Brain pericyte (primary cell): ENCODE measurements at regions not wholly inside any gene's neighbourhood (a gene's known extent, or its start where the extent isn't known, plus 50 kb on each side); places are given as distances from the start of the nearest gene placed in this dataset.

Experiments
- DNase-seq: peaks from one replicate; pipeline ENCODE4 v3.0.0-alpha.2; 2012; ENCODE audit warnings: low read depth, low spot score

GRCh38 chr3:17949101-17949500 is 206.7 kb upstream of the TBC1D5 start:
- DNase-seq: no peak

- no peak for DNase-seq
These were observed 205.4 kb upstream of the TBC1D5 start for GRCh38 chr3:17947833-17948232.

GRCh38 chr3:17946619-17947018 is 204.2 kb upstream of the TBC1D5 start:
- DNase-seq: no peak

GRCh38 chr3:17945799-17946399 is 203.5 kb upstream of the TBC1D5 start:
- DNase-seq: no peak

- DNase-seq: no peak
These were observed 202.8 kb upstream of the TBC1D5 start for GRCh38 chr3:17945018-17945798.

- no peak for DNase-seq
These were observed 200.4 kb upstream of the TBC1D5 start for GRCh38 chr3:17942856-17943255.

- DNase-seq: no peak
These were observed 199.3 kb upstream of the TBC1D5 start for GRCh38 chr3:17941766-17942165.

GRCh38 chr3:17941152-17941551 is 198.7 kb upstream of the TBC1D5 start:
- no peak for DNase-seq

GRCh38 chr3:17939157-17939556 is 196.7 kb upstream of the TBC1D5 start:
- DNase-seq: no peak

GRCh38 chr3:17938313-17938712 is 195.9 kb upstream of the TBC1D5 start:
- DNase-seq: no peak

- DNase-seq: no peak
These were observed 194.5 kb upstream of the TBC1D5 start for GRCh38 chr3:17936736-17937480.

GRCh38 chr3:17935222-17935621 is 192.8 kb upstream of the TBC1D5 start:
- DNase-seq: no peak

GRCh38 chr3:17932136-17932771 is 189.8 kb upstream of the TBC1D5 start:
- DNase-seq: no peak

- DNase-seq: no peak
These were observed 188.7 kb upstream of the TBC1D5 start for GRCh38 chr3:17931131-17931530.

GRCh38 chr3:17928502-17929145 is 186.2 kb upstream of the TBC1D5 start:
- no peak for DNase-seq

- no peak for DNase-seq
These were observed 184.6 kb upstream of the TBC1D5 start for GRCh38 chr3:17927036-17927435.

- DNase-seq: no peak
These were observed 172.9 kb upstream of the TBC1D5 start for GRCh38 chr3:17915341-17915740.

- DNase-seq: no peak
These were observed 170.9 kb upstream of the TBC1D5 start for GRCh38 chr3:17913359-17913758.

GRCh38 chr3:17911986-17912760 is 169.7 kb upstream of the TBC1D5 start:
- DNase-seq: no peak

- no peak for DNase-seq
These were observed 168.5 kb upstream of the TBC1D5 start for GRCh38 chr3:17910922-17911321.

- DNase-seq: no peak
These were observed 167.3 kb upstream of the TBC1D5 start for GRCh38 chr3:17909714-17910113.
